SK-N-SH (cell line): ENCODE measurements at regions not wholly inside any gene's neighbourhood (a gene's known extent, or its start where the extent isn't known, plus 50 kb on each side); places are given as distances from the start of the nearest gene placed in this dataset.

Experiments used
- CTCF ChIA-PET: fragments of 300-600, 350-600 bp; formaldehyde crosslinking; extraction: SDS; loops from one replicate; lab custom pipeline; 2021; lab: Yijun Ruan, JAX
- POLR2A ChIA-PET: fragments of 350-600 bp; sonication (Branson Sonifier 250); formaldehyde crosslinking; extraction: SDS; loops from one replicate; lab custom pipeline; 2020; ENCODE audit warnings: antibody characterized with exemption, inconsistent platforms; lab: Yijun Ruan, JAX
- DNase-seq: peaks from one replicate; pipeline ENCODE4 v3.0.0; 2012
- H2AFZ ChIP-seq: fragments of 200-600 bp; sonication (generic); 2 replicates; pipeline ENCODE4 v1.8.1; 2016; ENCODE audit warnings: antibody characterized with exemption, mild to moderate bottlenecking, low read depth
- H3F3A ChIP-seq: fragments of 200-600 bp; sonication (generic); replicated peaks from 2 replicates; pipeline ENCODE3; 2016; ENCODE audit warnings: antibody characterized with exemption, mild to moderate bottlenecking; ENCODE audit not compliant: insufficient read depth
- H3K27ac ChIP-seq, 2 experiments: fragments of 200-500 bp in 1 of 2; fragments of 200-600 bp in 1 of 2; sonication (Bioruptor generic) in 1 of 2; sonication (generic), shearing (Covaris generic) in 1 of 2; 2 replicates each; pipeline versions ENCODE4 v1.5.1 to v1.6.1; 2014 to 2016; ENCODE audit warnings: low read depth in 2 of 2, inconsistent platforms in 1 of 2, low read length in 1 of 2, mild to moderate bottlenecking in 1 of 2, mixed read lengths in 1 of 2
- H3K27me3 ChIP-seq: fragments of 200-600 bp; sonication (generic), shearing (Covaris generic); 2 replicates; pipeline ENCODE4 v1.6.1; 2016; ENCODE audit warnings: mixed run types; ENCODE audit not compliant: insufficient read depth
- H3K36me3 ChIP-seq, 2 experiments: fragments of 200-500 bp in 1 of 2; fragments of 200-600 bp in 1 of 2; sonication (Bioruptor generic) in 1 of 2; sonication (generic) in 1 of 2; replicated peaks in 1 of 2; 2 replicates each; pipeline versions ENCODE3 to v1.5.1; 2014 to 2016; ENCODE audit warnings: low read length in 1 of 2, mild to moderate bottlenecking in 1 of 2; ENCODE audit not compliant: insufficient read depth in 2 of 2, control insufficient read depth in 1 of 2
- H3K4me1 ChIP-seq, 2 experiments: fragments of 200-500 bp in 1 of 2; fragments of 200-600 bp in 1 of 2; sonication (Bioruptor generic) in 1 of 2; sonication (generic), shearing (Covaris generic) in 1 of 2; 2 replicates each; pipeline versions ENCODE4 v1.5.1 to v1.6.1; 2014 to 2016; ENCODE audit warnings: low read depth in 1 of 2, low read length in 1 of 2, mixed run types in 1 of 2; ENCODE audit not compliant: insufficient read depth in 2 of 2, control insufficient read depth in 1 of 2
- H3K4me2 ChIP-seq: fragments of 200-600 bp; sonication (generic), shearing (Covaris generic); 2 replicates; pipeline ENCODE4 v1.6.1; 2017; ENCODE audit warnings: mixed run types
- H3K4me3 ChIP-seq, 2 experiments: fragments of 200-500 bp in 1 of 2; fragments of 200-600 bp in 1 of 2; sonication (Bioruptor generic) in 1 of 2; sonication (generic), shearing (Covaris generic) in 1 of 2; 2 replicates each; pipeline versions ENCODE4 v1.5.1 to v1.8.1; 2014 to 2016; ENCODE audit warnings: low read depth in 2 of 2, inconsistent platforms in 1 of 2, low read length in 1 of 2, mild to moderate bottlenecking in 1 of 2, mixed read lengths in 1 of 2, moderate library complexity in 1 of 2
- H3K79me2 ChIP-seq: fragments of 200-600 bp; sonication (generic); 2 replicates; pipeline ENCODE4 v1.8.1; 2017; ENCODE audit warnings: mild to moderate bottlenecking; ENCODE audit not compliant: insufficient read depth
- H3K9ac ChIP-seq: fragments of 200-600 bp; sonication (generic); 2 replicates; pipeline ENCODE4 v1.6.1; 2017; ENCODE audit warnings: mixed run types
- H3K9me2 ChIP-seq: fragments of 200-600 bp; sonication (generic); 2 replicates; pipeline ENCODE4 v1.6.1; 2017; ENCODE audit warnings: mixed run types
- H3K9me3 ChIP-seq: fragments of 200-600 bp; sonication (generic); 2 replicates; pipeline ENCODE4 v1.6.1; 2017; ENCODE audit warnings: mixed run types, mild to moderate bottlenecking, moderate library complexity
- H4K20me1 ChIP-seq: fragments of 200-600 bp; sonication (generic); 2 replicates; pipeline ENCODE4 v1.6.1; 2017; ENCODE audit warnings: mild to moderate bottlenecking, mixed run types; ENCODE audit not compliant: insufficient read depth
- ELF1 ChIP-seq: IDR thresholded peaks from 2 replicates; pipeline ENCODE4 v1.4.0; 2012
- EP300 ChIP-seq, 2 experiments: IDR thresholded peaks; 2 replicates each; pipeline versions ENCODE4 v1.4.0 to v1.6.1; 2012; ENCODE audit warnings: borderline replicate concordance in 1 of 2, low read depth in 1 of 2, low read length in 1 of 2
- EZH2phosphoT487 ChIP-seq: fragments of 200-600 bp; sonication (generic); IDR thresholded peaks from 2 replicates; pipeline ENCODE4 v1.6.1; 2017; ENCODE audit warnings: low read depth, mixed run types, mild to moderate bottlenecking, antibody characterized with exemption, moderate library complexity, borderline replicate concordance
- FOXJ3 ChIP-seq: sonication (generic); formaldehyde crosslinking; IDR thresholded peaks from 2 replicates; pipeline ENCODE4 v1.5.1; 2020; ENCODE audit warnings: mild to moderate bottlenecking, missing genetic modification reagents
- GATA2 ChIP-seq: sonication (generic); formaldehyde crosslinking; IDR thresholded peaks from 2 replicates; pipeline ENCODE4 v1.5.0; 2020; ENCODE audit warnings: mild to moderate bottlenecking, missing genetic modification reagents
- MEF2A ChIP-seq: IDR thresholded peaks from 2 replicates; pipeline ENCODE4 v1.4.0; 2012; ENCODE audit warnings: low read depth, borderline replicate concordance
- PBX3 ChIP-seq: IDR thresholded peaks from 2 replicates; pipeline ENCODE4; 2012
- RCOR1 ChIP-seq: fragments of 150-350 bp; IDR thresholded peaks from 2 replicates; pipeline ENCODE4 v1.6.1; 2017; ENCODE audit warnings: antibody characterized with exemption, low read length
- REST ChIP-seq: IDR thresholded peaks from 2 replicates; pipeline ENCODE4 v1.6.1; 2012; ENCODE audit warnings: mild to moderate bottlenecking, low read depth, low read length, moderate library complexity
- SIN3A ChIP-seq: IDR thresholded peaks from 2 replicates; pipeline ENCODE4 v1.6.1; 2012; ENCODE audit warnings: low read depth, mild to moderate bottlenecking, low read length, moderate library complexity, borderline replicate concordance
- SMC3 ChIP-seq: IDR thresholded peaks from 2 replicates; pipeline ENCODE4 v1.6.1; 2012; ENCODE audit warnings: low read depth, low read length, improper control_type of control experiment
- TCF12 ChIP-seq: IDR thresholded peaks from 2 replicates; pipeline ENCODE4 v1.4.0; 2012
- TEAD4 ChIP-seq: IDR thresholded peaks from 2 replicates; pipeline ENCODE4 v1.4.0; 2012; ENCODE audit warnings: mild to moderate bottlenecking, borderline replicate concordance; ENCODE audit not compliant: insufficient read depth
- YY1 ChIP-seq: IDR thresholded peaks from 2 replicates; pipeline ENCODE4 v1.4.0; 2012; ENCODE audit warnings: low read depth, mild to moderate bottlenecking
- TF ChIP-seq, protein P1 (sequence below): IDR thresholded peaks from 2 replicates; pipeline ENCODE4 v1.4.0; 2012; ENCODE audit warnings: low read depth, borderline replicate concordance
- TF ChIP-seq, protein P2 (sequence below): fragments of 150-350 bp; IDR thresholded peaks from 2 replicates; pipeline ENCODE4 v1.6.1; 2017; ENCODE audit warnings: antibody characterized with exemption, low read length, low read depth, borderline replicate concordance
- TF ChIP-seq, protein P3 (sequence below): fragments of 200-600 bp; sonication (generic); IDR thresholded peaks from 2 replicates; pipeline ENCODE4 v1.6.1; 2017; ENCODE audit warnings: antibody characterized with exemption, mild to moderate bottlenecking, moderate library complexity

DNA sequence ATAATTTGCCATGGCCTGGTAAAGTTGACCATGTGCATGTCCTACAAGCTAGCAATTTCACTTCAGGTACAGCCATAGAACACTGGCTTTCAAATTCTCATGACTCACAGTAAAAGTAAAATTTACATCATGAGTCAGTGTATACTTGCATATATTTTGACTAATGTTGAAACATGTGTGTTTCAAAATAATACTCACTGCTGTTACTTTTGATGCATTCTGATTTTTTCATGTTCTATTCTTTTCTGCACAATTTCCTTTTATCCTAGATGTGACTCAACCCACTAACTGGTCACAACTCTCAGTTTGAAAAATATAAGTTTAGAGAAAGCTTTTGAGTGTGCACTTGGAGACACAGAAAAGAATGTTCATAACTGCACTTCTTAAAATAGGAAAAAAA is 365.7 kb downstream of the FGF13 start:
- H3K36me3 ChIP-seq: no peaks in the 10 kb centered on the region
- H3F3A ChIP-seq: no peaks in the 10 kb centered on the region
- POLR2A ChIA-PET: no interaction called here
- no peaks in the 10 kb centered on the region for H3K79me2 ChIP-seq
- DNase-seq: no peak
- H3K9ac ChIP-seq: no peak overlapping the region
- CTCF ChIA-PET: interaction anchor here (1.0 kb wide), 1 partner anchor 18 kb away, joined by 3 read pairs; no protein-coding TSS in a partner anchor
- H3K4me1 ChIP-seq: no peaks in the 10 kb centered on the region
- H3K9me3 ChIP-seq: no peaks in the 10 kb centered on the region
- H3K27ac ChIP-seq: no peak overlapping the region
- no peak for TF ChIP-seq TCF12
- TF ChIP-seq PBX3: no peak
- TF ChIP-seq GATA2 (CRISPR knock-in tag): no peak
- TF ChIP-seq, protein P1, sequence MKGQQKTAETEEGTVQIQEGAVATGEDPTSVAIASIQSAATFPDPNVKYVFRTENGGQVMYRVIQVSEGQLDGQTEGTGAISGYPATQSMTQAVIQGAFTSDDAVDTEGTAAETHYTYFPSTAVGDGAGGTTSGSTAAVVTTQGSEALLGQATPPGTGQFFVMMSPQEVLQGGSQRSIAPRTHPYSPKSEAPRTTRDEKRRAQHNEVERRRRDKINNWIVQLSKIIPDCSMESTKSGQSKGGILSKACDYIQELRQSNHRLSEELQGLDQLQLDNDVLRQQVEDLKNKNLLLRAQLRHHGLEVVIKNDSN: no peak
- no peak for TF ChIP-seq ELF1
- no peak for TF ChIP-seq SMC3
- TF ChIP-seq, protein P2, sequence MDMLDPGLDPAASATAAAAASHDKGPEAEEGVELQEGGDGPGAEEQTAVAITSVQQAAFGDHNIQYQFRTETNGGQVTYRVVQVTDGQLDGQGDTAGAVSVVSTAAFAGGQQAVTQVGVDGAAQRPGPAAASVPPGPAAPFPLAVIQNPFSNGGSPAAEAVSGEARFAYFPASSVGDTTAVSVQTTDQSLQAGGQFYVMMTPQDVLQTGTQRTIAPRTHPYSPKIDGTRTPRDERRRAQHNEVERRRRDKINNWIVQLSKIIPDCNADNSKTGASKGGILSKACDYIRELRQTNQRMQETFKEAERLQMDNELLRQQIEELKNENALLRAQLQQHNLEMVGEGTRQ: no peak
- no peak for TF ChIP-seq TEAD4
- no peak for TF ChIP-seq REST
- TF ChIP-seq, protein P3, sequence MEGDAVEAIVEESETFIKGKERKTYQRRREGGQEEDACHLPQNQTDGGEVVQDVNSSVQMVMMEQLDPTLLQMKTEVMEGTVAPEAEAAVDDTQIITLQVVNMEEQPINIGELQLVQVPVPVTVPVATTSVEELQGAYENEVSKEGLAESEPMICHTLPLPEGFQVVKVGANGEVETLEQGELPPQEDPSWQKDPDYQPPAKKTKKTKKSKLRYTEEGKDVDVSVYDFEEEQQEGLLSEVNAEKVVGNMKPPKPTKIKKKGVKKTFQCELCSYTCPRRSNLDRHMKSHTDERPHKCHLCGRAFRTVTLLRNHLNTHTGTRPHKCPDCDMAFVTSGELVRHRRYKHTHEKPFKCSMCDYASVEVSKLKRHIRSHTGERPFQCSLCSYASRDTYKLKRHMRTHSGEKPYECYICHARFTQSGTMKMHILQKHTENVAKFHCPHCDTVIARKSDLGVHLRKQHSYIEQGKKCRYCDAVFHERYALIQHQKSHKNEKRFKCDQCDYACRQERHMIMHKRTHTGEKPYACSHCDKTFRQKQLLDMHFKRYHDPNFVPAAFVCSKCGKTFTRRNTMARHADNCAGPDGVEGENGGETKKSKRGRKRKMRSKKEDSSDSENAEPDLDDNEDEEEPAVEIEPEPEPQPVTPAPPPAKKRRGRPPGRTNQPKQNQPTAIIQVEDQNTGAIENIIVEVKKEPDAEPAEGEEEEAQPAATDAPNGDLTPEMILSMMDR: no peak
- TF ChIP-seq RCOR1: no peak
- TF ChIP-seq EZH2phosphoT487: no peak
- no peak for TF ChIP-seq MEF2A
- TF ChIP-seq EP300 (IDR thresholded peaks at IDR 0.05; ENCODE audit: borderline replicate concordance in 1 of 2, low read depth in 1 of 2, low read length in 1 of 2): no peak
- TF ChIP-seq FOXJ3: no peak
- no peak for TF ChIP-seq SIN3A
- no peak for TF ChIP-seq YY1
- TF ChIP-seq, all 33 proteins: peak for 0
- no peak overlapping the region for H3K4me2 ChIP-seq
- no peak overlapping the region for H3K4me3 ChIP-seq
- no peaks in the 10 kb centered on the region for H4K20me1 ChIP-seq
- H2AFZ ChIP-seq: no peak overlapping the region
- no peaks in the 10 kb centered on the region for H3K27me3 ChIP-seq
- H3K9me2 ChIP-seq: no peaks in the 10 kb centered on the region
